ENCODE measurements at regions not wholly inside any gene's neighbourhood (a gene's known extent, or its start where the extent isn't known, plus 50 kb on each side); places are given as distances from the start of the nearest gene placed in this dataset.
A peak's percentile ranks its signal among the peaks of the same experiment; 100 is the strongest.

- DNase-seq (ENCODE audit: low read depth): no peak
Measured at GRCh38 chr5:124664287-124664686, 82.2 kb downstream of the ZNF608 start.

DNA sequence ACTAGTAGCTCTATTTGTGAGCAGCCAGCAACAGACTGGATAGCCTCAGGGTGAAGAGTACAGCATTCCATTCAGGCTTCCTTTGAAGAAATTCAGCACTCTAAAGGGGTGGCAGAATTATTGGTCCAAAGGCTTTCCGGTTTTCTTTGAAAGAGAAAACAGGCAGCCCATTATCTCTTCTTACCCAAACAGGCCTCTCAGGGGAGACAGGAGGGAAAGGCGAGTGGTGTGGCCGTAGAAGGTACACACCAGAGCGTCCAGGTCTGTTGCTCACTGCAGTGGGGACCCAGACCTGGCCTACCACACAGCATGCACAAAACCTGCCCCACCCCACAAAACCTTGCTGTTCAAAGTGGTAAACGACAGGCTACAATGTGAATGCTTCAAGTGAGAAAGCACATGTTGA lies 83.3 kb downstream of the ZNF608 start:
- DNase-seq (ENCODE audit: low read depth): no peak

DNA sequence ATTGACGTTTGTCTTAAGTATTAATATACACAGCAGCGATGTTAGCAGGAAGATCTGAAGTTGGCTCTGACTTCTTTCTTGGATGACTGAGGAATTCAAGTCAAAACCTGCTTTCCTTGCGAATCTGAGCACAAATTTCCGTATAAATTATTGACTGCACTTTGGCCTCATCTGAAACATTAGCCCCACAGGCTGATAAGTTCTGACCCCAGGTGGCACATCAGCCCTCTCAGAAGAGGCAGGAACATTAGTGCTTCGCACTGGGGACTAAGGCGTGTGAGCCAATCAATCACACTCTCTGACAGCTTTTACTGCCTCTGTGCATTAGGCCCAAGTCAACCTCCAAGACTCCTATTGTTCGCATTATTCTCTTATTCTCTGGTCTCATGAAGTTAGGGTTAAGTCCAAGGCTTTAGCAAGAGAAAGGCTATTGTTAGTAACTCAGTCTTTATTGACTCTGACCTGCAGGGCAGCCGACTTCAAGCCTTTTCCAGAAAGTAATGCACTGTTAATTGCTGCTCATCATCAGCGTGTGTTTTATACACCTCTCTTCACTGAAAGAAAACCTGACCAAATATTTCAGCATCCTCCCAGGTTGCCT lies 84.2 kb downstream of the ZNF608 start:
- no peak for DNase-seq (ENCODE audit: low read depth)

DNA sequence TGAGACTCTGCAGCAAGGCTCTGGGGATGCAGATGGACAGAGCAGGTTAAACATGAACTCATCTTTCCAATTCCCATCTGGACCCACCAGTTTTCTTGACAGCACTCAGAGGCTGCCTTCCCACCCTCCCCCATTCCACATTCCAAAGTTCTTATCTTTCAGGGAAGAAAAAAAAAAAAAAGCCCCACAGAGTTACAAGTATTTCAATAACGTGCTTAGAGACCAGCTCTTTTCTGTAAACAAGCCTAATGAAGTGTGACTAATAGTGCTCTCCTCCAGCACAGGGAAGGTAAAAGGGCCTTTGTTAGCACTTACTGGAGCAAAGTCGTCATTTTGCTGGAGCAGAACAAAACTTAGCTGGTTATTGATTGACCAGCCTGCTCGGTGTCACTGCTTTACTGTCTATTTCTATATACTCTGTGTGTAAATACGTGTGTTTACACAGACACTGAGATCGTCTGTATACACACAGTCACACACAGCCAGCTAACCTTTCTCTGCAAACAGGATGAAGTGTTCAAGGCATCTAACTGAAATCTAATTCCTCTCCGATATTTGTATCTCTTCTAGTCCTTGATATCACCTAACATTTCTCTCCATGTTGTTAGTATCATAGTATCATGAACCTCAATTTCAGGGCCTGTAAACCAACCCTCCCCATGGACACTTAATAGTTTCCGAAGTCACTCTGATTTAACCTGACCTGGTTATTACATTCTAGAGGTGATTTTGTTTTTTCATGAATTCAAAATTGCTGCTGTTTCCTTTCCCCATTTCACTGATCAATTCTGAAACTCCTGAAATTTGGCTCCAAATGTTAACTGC lies 84.9 kb downstream of the ZNF608 start:
- no peak for DNase-seq (ENCODE audit: low read depth)

GRCh38 chr5:124660229-124661093 lies 86.0 kb downstream of the ZNF608 start:
- no peak for DNase-seq (ENCODE audit: low read depth)

DNA sequence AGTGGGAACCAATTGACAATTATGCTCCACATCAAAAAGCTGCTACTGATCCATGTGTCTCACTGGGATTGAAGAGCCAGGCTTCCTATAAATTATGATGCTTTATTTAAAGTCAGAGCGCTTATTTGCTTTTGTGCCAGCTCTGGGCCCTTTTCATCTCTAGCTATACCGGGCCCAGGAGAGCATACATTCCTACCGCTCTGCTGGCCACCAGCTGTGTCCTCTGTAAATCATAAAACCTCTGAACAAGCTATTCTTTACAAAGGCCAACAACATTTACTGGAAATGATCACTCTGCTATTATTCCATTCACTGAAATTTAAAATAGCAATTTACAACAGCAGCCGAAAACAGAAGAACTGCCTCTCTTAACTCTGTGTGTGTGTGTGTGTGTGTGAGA lies 86.6 kb downstream of the ZNF608 start:
- DNase-seq (ENCODE audit: low read depth): no peak

DNA sequence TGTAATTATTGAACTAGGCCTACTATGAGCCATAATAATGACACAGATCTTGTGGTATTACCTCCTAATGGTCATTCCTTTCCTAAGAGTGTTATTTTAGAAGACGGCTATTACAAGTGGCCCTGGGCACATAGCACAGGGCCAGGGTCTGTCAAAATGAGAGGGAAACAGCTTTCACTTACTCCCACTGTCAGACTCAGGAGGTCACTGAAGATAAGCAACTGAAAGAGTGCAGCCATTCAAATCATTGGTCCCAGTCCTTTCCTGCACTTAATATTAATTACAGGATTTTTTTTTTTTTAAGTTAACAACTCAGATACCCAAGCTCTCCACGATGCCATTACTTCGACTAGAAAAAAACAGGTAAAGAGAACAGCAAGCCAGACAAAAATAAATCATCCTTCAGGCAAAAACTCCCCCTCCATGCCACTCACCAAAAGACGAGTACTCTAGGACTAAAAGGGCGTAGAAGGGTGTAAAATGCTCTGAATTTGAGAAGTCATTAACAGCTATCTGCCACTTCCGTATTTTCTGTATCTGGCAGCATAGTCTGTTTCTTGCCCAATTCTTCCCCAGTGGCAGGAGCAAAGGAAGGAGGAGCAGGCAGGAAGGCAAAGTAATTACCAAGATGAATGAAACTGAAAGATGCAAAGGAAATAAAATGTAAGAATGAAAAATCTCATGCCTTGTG lies 87.4 kb downstream of the ZNF608 start:
- DNase-seq (ENCODE audit: low read depth): no peak

- no peak for DNase-seq (ENCODE audit: low read depth)
Measured at GRCh38 chr5:124655921-124656511, 90.4 kb downstream of the ZNF608 start.

DNA sequence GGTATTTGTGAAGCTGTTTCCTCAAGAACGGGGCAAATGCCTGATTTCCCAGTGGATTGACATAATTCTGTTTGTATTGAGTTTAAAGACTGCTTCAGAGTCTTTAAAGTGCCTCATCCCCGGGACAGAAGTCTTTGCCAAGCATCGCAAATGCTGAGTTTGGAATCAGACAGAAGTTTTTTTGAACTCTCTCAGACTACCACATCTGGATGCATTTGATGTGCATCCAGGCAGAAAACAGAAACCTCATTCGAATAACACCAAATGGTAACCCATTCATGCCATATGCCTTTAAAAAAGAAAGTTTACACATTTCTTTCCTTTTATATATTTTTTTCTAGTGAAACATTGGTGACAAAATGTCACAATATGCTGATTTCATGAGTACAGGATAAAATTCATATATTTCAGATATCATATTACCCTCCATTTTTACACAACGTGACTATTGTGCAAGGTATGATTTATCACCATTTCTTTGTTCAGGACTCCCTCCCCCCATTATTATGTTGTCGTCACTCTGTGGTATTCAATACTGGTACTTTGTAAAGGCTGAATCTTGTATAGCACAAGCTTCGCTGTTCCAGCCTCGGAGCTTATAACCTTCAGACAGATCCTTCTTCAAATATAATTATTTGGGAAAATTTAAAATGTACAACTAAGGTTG lies 91.1 kb downstream of the ZNF608 start:
- no peak for DNase-seq (ENCODE audit: low read depth)

- DNase-seq (ENCODE audit: low read depth): no peak
Measured at GRCh38 chr5:124654418-124654817, 92.0 kb downstream of the ZNF608 start.

DNA sequence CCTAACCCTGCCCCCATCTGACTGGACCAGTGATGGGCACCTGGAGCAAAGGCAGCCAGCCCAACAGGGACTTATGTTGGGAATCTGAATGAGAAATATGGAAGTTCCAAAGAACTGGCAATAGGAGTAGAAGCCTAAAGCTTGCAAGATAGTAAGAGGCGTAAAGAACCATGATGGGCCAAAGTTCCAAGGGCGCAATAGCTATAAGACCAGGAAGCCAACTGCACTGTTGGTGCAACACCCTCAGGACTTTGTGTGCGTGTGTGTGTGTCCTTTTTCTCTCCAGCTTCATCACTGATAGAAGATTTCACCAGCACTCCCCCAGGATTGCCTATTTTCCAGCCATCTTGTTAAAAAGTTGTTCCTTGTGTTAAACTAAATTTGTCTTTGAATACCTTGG lies 92.8 kb downstream of the ZNF608 start:
- no peak for DNase-seq (ENCODE audit: low read depth)

DNA sequence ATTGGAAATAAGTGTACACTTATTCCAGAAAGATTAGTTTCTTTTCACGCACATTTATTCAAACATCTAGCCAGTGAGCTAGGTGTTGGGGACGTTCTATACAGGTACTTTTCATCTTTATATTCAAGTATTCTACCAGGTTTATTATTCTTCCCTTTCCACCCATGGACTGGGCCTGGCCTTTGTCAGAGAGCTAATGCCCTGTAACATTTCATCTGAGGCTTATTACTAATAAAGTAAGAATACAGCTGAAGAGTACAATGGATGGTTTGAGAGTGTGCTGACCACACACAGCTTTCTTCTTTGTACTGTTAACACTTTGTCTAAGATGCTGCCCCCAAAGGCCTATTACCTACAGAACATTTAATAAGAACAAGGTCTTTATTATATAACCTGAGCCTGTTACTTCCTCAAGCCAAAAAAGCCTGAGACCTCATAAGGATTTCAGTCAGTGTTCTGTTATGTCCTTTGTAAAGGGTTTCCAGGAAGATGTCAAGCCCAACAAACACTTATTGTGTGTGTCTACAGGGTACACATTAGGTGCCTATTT lies 93.5 kb downstream of the ZNF608 start:
- DNase-seq (ENCODE audit: low read depth): no peak

DNA sequence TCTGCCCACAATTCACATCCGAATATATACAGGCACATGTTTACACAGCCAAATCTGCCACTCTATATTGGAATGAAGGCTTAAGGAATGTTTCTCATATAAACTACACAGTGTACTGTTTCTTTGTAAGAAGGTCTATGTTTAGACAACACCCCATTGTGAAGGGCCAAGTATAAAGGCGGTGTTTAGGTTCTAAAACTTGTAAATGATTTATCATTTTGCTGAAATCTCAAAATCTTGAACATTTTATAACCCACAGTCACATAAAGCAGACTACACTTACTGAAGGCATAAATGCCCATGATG lies 94.0 kb downstream of the ZNF608 start:
- no peak for DNase-seq (ENCODE audit: low read depth)

DNA sequence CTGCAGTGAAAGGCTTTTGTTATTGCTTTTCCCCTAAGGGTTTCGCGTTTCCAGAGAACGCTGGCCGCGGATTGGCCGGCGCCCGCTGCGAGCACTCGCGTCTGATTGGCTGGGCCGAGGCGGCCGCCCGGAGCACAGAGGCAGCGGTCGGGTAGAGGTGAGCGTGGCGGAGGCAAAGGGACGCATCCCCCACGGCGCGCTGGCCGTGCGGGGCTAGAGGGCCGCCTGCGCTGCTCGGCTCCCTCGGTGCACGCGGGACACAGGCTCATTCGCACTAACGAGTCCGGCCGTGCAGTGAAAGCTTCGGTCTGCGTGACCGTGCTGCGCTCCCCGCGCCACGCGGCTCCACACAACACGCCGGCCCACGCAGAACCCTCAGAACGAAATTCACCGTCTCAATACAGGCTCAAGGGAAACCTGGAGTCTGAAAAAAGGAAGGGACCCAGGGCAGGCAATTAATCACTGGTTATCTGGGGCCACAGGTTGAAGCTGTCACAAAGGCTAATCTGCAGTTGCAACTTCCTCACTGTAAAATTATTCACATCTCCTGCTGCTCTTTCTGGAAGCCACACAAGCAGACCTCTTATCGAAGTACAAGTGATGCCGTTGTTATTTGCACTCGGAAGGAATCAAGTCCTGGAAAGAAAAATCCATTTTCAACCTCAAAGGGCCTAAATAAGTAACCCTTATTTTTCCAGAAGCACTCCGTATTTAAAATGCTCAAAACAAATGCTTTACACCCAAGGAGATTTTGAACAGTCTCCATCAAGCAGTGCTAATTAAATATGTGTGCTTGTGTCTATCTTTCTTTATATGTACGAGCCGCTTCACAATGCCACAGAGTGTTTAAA lies 94.6 kb downstream of the ZNF608 start:
- DNase-seq (ENCODE audit: low read depth): no peak

- no peak for DNase-seq (ENCODE audit: low read depth)
Measured at GRCh38 chr5:124650951-124651662, 95.3 kb downstream of the ZNF608 start.

GRCh38 chr5:124650147-124650561 lies 96.3 kb downstream of the ZNF608 start:
- no peak for DNase-seq (ENCODE audit: low read depth)

- DNase-seq (ENCODE audit: low read depth): peak; percentile 30
Measured at GRCh38 chr5:124649491-124650146, 96.8 kb downstream of the ZNF608 start.

DNA sequence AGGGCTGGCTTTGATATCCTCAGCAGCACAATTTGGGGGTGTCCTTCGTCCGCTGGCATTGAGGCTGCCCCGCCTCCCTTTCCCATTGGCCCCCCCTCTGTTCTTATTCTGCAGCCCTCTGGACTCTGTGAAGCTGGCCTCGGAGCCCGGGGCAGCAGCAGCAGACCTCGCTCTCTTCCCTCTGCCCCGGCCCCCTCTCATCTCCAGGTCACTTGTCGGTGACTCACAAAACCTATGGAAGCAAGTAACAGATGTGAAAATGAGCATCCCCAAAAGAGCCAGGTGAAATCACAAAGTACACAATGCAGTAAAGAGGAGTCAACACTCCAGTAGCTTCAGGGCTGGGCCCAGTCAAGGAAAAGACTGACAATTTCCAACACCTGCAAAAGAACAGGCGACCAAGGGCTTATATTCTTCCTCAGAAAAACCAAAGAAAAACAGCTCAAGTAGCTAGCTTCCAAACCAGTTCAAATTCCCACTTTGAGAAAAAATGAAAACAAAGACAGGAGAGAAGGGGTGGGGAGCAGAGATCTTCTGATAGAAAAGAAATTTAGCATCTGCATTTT lies 97.5 kb downstream of the ZNF608 start:
- no peak for DNase-seq (ENCODE audit: low read depth)

DNA sequence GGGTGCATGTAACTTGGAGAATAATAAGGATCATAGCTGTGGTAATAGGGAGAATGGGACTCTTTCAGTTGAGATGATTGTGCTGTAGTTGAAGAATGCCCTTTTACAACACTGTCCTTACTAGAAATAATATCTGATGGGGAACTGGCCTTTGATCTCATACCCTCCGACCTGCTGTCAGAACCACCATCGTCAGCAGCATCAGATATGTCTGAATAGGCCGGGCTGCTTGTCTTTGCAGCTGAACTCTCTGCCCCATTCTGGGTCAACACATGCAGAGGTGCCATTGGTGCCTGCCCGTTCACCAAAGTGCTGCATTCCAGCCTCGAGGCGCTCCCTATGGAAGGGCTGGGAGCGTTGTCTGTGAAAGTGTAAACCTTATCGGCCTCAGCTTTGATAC lies 99.1 kb downstream of the ZNF608 start:
- no peak for DNase-seq (ENCODE audit: low read depth)
